Stromal cell of bone marrow (primary cell): ENCODE measurements at regions not wholly inside any gene's neighbourhood (a gene's known extent, or its start where the extent isn't known, plus 50 kb on each side); places are given as distances from the start of the nearest gene placed in this dataset.

ENCODE experiments used
- DNase-seq: peaks from one replicate; pipeline ENCODE4 v3.0.0-alpha.2; 2012; ENCODE audit warnings: low read depth

- DNase-seq, result no peak
These were observed 2183.6 kb upstream of the CELF4 start for GRCh38 chr18:39749154-39749553.

- DNase-seq, result no peak
These were observed 2183.1 kb upstream of the CELF4 start for GRCh38 chr18:39748727-39749126.

- no peak for DNase-seq
These were observed 2180.6 kb upstream of the CELF4 start for GRCh38 chr18:39746201-39746600.

- DNase-seq, result no peak
These were observed 2177.9 kb upstream of the CELF4 start for GRCh38 chr18:39743463-39743862.

- no peak for DNase-seq
These were observed 2176.3 kb upstream of the CELF4 start for GRCh38 chr18:39741755-39742466.

- no peak for DNase-seq
These were observed 2172.3 kb upstream of the CELF4 start for GRCh38 chr18:39737869-39738268.

- no peak for DNase-seq
These were observed 2167.3 kb upstream of the CELF4 start for GRCh38 chr18:39732918-39733317.

- DNase-seq, result no peak
These were observed 2165.0 kb upstream of the CELF4 start for GRCh38 chr18:39730606-39731005.

GRCh38 chr18:39724652-39725051 is 2159.1 kb upstream of the CELF4 start:
- no peak for DNase-seq

- DNase-seq, result no peak
These were observed 2156.1 kb upstream of the CELF4 start for GRCh38 chr18:39721712-39722111.

- DNase-seq, result no peak
These were observed 2148.4 kb upstream of the CELF4 start for GRCh38 chr18:39713961-39714360.

GRCh38 chr18:39711701-39712100 is 2146.1 kb upstream of the CELF4 start:
- no peak for DNase-seq

- no peak for DNase-seq
These were observed 2139.8 kb upstream of the CELF4 start for GRCh38 chr18:39705362-39705761.

- no peak for DNase-seq
These were observed 2137.3 kb upstream of the CELF4 start for GRCh38 chr18:39702888-39703287.

GRCh38 chr18:39701839-39702238 is 2136.2 kb upstream of the CELF4 start:
- DNase-seq, result no peak

GRCh38 chr18:39701055-39701783 is 2135.6 kb upstream of the CELF4 start:
- DNase-seq, result no peak

- no peak for DNase-seq
These were observed 2133.9 kb upstream of the CELF4 start for GRCh38 chr18:39699340-39699964.

GRCh38 chr18:39698436-39698835 is 2132.8 kb upstream of the CELF4 start:
- DNase-seq, result no peak

- DNase-seq, result no peak
These were observed 2127.8 kb upstream of the CELF4 start for GRCh38 chr18:39693359-39693758.

- DNase-seq, result no peak
These were observed 2126.9 kb upstream of the CELF4 start for GRCh38 chr18:39692367-39693015.

GRCh38 chr18:39685303-39685902 is 2119.8 kb upstream of the CELF4 start:
- DNase-seq, result no peak

GRCh38 chr18:39681061-39681460 is 2115.5 kb upstream of the CELF4 start:
- no peak for DNase-seq
